Panc1 (cell line): ENCODE measurements at regions not wholly inside any gene's neighbourhood (a gene's known extent, or its start where the extent isn't known, plus 50 kb on each side); places are given as distances from the start of the nearest gene placed in this dataset.

Experiments used
- CTCF ChIP-seq: fragments of 450-650 bp; IDR thresholded peaks from 2 replicates; pipeline ENCODE4 v1.5.1; 2017; ENCODE audit warnings: mild to moderate bottlenecking
- POLR2AphosphoS5 ChIP-seq: IDR thresholded peaks from 2 replicates; pipeline ENCODE4 v1.6.1; 2012; ENCODE audit warnings: mild to moderate bottlenecking, low read depth, low read length, moderate library complexity
- SIN3A ChIP-seq: IDR thresholded peaks from 2 replicates; pipeline ENCODE4 v1.6.1; 2012; ENCODE audit warnings: low read depth, mild to moderate bottlenecking, low read length, moderate library complexity, borderline replicate concordance; ENCODE audit not compliant: insufficient read depth
- TCF7L2 ChIP-seq: IDR thresholded peaks from 2 replicates; pipeline ENCODE4 v1.6.1; 2011; ENCODE audit warnings: mild to moderate bottlenecking, low read depth, low read length, inconsistent platforms
- TF ChIP-seq, protein P1 (sequence below), 2 experiments: IDR thresholded peaks; 2 replicates each; pipeline ENCODE4 v1.6.1; 2011 to 2012; ENCODE audit warnings: low read depth in 2 of 2, control low read depth in 1 of 2, low read length in 1 of 2, mild to moderate bottlenecking in 1 of 2, moderate library complexity in 1 of 2; ENCODE audit not compliant: insufficient read depth in 1 of 2

DNA sequence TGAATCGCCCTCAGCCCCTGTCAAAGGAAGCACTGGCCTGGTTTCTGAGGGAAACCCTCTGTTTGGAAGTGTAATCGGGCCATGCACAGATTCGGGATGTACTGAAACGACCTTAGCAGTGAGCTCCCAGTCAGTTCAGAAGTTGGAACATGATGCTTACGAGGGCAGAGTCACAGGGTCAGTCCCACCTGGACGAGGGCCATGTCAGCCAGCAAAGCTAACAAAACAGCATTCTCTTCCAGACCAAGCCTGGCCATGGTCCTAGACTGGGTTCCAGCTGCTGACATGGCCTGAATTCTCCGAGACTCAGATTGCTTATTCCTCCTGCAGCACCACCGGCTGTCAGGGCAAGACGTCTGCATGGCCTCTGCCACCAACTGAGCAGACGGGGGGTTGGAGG is 192.2 kb upstream of the WSCD1 start:
- TF ChIP-seq CTCF (no peak), POLR2AphosphoS5 (no peak), SIN3A (no peak), TCF7L2 (no peak)
- TF ChIP-seq, protein P1, sequence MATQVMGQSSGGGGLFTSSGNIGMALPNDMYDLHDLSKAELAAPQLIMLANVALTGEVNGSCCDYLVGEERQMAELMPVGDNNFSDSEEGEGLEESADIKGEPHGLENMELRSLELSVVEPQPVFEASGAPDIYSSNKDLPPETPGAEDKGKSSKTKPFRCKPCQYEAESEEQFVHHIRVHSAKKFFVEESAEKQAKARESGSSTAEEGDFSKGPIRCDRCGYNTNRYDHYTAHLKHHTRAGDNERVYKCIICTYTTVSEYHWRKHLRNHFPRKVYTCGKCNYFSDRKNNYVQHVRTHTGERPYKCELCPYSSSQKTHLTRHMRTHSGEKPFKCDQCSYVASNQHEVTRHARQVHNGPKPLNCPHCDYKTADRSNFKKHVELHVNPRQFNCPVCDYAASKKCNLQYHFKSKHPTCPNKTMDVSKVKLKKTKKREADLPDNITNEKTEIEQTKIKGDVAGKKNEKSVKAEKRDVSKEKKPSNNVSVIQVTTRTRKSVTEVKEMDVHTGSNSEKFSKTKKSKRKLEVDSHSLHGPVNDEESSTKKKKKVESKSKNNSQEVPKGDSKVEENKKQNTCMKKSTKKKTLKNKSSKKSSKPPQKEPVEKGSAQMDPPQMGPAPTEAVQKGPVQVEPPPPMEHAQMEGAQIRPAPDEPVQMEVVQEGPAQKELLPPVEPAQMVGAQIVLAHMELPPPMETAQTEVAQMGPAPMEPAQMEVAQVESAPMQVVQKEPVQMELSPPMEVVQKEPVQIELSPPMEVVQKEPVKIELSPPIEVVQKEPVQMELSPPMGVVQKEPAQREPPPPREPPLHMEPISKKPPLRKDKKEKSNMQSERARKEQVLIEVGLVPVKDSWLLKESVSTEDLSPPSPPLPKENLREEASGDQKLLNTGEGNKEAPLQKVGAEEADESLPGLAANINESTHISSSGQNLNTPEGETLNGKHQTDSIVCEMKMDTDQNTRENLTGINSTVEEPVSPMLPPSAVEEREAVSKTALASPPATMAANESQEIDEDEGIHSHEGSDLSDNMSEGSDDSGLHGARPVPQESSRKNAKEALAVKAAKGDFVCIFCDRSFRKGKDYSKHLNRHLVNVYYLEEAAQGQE (IDR thresholded peaks at IDR 0.05; ENCODE audit: insufficient read depth in 1 of 2, low read depth in 2 of 2, low read length in 1 of 2) = no peak
